GM19193 (cell line): ENCODE measurements at regions not wholly inside any gene's neighbourhood (a gene's known extent, or its start where the extent isn't known, plus 50 kb on each side); places are given as distances from the start of the nearest gene placed in this dataset.

Source experiments
- POLR2A ChIP-seq: IDR thresholded peaks from 4 replicates; pipeline ENCODE4 v1.6.1; 2011; ENCODE audit not compliant: insufficient read depth, insufficient read length; ENCODE audit errors: extremely low read depth

DNA sequence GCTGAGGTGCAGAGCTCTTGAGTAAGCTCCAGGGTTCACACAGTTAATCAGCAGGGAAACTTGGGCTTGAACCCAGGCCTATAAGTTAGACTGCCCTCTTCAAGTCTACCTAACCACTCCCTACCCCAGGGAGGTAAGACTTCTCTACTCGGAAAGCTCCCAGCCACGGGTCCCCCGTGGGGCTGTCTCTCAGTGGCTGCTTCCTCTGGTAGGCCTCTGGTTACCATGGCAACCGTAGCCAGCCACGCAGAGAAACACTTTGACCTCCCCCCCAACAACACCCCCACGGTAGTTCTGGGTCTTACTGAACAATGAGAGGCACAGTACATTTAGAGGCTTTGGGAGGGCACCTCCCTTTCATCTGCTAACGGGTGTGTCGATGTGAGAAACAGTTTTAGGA lies 245.2 kb downstream of the AACS start:
- no peak for TF ChIP-seq POLR2A

DNA sequence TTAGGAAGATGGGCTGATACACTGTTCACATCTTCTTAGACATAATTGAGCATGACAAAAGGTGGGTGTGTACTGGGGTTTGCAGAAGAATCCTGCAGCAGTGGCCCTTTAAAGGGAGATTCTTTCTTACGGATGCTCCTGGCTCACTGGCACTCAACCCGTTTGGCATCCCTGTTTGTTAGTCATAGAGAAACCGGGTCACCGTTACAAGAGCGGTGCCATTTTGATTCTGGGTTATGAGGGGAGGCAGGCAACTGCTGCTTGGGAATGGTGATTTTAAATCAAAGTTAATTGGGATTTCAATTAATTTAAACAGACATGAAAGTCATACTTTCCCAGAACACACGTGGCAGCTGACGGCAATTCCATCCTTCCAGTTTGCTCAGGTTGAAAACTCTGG lies 245.8 kb downstream of the AACS start:
- TF ChIP-seq POLR2A = no peak

GRCh38 chr12:125312471-125312870 lies 247.2 kb downstream of the AACS start:
- no peak for TF ChIP-seq POLR2A

DNA sequence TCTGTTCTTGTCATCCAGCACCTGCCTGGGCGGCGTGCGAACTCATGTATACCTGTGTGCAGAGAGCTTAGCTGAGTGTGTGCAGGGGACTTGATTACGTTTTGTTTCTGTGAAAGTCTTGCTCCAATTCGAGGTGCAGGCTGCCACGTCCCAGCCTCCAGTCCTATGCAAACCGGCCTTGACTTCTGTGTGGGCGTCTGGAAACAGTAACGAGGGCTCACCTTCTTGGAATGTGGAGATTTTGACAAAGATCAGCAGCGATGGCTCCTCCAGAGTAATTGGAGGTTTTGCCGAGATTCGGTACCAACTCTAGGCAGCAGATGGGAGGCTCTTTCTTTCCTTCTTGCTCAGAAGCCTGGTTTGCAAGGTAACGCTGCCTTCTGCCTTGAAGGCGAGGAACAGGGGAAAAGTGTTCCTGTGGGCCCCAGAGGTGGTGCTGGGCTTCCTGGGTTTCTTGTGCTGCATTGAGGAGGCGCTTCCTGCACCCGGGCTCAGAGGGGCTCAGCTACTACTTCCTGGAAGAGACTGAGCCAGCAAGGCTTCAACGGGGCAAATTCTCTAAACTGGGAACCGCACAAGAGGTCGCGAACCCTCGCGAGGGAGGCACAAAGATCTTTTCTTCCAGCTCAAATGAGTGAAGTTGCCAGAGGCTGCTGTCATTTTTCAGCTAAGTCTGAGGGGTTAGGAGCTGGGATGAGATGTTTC lies 249.0 kb downstream of the AACS start:
- no peak for TF ChIP-seq POLR2A

GRCh38 chr12:125315771-125316170 lies 250.5 kb downstream of the AACS start:
- TF ChIP-seq POLR2A = no peak

DNA sequence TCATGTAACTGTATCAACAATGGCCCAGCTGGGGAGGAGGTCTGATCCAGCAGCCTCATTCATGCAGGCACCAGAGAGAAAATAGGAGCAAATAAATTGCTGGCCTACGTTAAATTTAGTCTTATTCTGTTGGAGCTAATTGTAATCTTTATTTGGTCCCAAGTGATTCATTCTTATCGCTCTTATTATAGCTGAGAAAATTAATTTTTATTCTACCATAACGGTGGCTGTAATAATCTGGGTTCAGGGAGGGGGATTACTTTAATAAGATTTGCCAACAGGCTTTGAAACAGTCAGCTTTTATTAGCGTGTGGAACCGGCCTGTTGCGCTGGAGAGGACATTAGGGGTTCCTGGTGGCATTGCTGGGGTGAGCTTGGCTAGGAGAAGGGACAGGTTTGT lies 254.9 kb downstream of the AACS start:
- no peak for TF ChIP-seq POLR2A

DNA sequence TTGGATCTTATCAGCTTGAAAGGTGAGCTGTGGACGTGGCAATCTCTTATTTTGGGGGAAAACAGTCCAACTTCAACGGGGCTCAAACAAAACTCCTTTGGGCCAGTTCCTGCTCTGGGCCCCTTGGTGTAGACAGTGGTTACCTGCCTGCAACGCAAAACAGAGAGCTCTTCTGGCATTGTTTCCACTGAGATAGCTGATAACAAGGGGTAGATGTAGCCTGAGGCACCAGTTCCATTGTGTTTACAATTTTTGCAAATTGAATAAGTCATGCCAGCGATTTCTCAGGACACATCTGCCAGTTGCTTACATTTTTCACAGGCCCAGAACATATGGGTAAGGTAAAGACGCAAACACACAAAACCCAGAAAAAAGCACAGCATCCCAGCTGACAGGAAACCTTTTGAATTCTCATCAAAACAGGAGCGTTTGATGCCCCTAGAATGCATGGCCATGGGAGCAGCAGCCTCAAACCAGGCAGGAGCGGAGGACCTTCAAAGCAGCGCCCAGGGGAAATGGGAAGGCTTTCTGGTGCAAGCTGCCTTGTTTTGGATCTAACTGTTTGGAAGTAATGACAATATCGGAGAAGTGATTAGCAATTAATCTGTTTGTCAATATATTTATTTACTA lies 259.7 kb downstream of the AACS start:
- no peak for TF ChIP-seq POLR2A

DNA sequence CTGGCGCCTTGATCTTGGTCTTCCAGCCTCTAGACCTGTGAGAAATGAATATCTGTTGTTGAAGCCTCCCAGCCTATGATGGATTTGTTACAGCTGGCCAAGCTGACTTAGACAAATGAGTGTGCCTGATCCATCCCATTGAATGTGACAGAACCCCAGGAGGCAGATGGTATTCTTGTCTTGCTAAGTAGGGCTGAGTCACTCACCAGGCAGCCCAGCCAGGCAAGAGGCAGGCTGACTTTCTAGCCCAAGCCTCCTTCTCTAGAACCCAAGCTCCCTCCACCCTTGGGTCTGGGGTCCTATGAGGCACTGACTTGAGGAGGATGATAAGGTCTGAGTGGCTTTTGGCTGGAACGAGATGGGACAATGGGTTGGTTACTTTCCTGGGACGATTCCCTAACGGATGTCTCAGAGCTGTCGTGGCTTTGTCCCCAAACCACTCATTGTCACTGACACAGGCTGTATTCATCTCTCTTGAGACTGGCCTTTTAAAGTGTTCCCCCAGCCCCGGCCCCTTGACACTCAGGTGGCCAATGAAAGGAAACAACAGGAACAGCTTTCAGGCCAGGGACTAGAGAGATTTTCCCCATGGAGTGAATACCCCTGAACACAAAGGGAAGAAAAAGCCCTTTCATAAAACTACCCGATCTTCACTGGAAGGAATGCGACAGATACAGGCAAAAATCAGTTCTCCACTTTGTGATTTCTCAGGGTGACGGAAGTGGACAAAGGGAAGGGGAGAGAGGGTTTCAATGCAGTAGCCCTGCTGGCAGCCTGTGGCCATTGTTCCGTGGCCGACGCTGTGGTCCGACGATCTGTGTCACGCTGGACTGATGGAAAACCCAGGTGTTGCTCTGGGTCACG lies 264.2 kb downstream of the AACS start:
- TF ChIP-seq POLR2A = no peak

DNA sequence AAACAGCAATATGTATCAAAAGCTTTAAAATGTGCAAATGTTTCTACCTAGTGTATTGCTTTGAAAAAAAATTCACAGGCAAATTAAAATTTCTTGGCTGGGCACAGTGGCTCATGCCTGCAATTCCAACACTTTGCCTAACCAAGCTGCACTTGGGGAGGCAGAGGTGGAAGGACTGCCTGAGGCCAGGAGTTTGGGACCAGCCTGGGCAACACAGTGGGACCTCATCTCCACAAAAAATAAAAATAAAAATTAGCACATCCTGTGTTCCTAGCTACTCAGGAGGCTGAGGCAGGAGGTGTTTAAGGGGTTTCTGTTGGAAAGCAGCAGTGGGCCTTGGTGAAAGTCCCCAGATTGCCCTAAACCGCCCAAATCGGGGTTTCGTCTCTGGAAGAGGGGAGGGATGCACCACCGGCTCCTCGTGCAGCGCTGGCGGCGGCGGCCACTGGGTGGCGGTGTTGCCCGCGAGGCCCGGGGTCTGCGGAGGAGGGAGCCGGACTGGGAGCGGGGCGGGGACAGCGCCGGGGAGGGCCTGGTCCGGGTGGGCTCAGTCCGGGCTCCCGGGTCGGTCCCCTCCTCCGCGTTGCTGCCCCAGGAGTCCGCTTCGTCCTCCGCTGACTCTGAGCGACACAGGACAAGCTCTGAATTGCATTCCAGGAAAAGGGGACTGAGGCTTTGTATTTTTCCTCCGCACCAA lies 265.6 kb downstream of the AACS start:
- no peak for TF ChIP-seq POLR2A

DNA sequence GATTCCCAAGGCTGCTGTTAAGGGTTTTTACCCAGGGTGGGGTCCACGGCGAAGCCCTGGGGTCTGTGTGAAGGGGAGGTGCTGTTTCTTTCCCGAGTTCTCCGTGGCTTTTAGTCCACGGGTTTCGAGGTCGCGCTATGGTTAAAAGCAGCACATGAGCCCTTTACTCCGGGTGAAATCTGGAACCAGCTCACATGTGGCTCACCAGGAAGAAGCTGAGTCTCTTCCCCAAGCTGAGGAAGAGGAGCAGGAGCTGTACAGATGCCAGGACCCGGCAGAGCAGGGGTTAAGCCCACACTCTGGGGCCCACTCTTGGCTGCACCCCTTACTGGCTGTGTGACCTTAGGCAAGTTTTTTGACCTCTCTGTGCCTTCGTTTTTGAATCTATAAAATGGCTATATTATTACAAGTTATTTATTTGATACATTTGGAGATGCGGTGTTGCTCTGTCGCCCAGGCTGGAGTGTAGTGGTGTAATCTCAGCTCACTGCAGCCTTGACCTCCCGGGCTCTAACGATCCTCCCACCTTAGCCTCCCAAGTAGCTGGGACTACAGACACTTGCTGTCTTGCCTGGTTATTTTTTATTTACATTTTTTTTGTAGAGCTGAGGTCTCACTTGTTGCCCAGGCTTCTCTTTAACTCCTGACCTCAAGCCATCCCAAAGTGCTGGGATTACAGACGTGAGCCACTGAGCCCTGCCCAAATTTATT lies 266.3 kb downstream of the AACS start:
- TF ChIP-seq POLR2A = no peak

DNA sequence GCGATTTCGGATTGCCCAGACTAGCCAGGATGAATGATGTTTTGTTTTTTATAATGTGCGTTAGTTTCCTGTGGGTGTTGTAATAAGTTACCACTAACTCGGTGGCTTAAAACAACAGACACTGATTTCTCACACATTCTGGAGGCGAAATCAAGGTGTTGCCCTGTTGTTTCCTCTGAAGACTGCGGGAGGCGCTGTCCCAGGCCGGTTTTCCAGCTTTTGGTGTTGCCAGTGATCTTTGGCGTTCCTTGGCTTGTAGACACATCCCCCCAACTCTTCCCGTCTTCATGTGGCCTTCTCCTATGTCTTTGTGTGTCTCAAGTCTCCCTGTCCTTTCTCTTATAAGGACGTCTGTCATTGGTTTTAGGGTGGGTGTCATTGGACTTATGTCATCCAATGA lies 267.7 kb downstream of the AACS start:
- no peak for TF ChIP-seq POLR2A

DNA sequence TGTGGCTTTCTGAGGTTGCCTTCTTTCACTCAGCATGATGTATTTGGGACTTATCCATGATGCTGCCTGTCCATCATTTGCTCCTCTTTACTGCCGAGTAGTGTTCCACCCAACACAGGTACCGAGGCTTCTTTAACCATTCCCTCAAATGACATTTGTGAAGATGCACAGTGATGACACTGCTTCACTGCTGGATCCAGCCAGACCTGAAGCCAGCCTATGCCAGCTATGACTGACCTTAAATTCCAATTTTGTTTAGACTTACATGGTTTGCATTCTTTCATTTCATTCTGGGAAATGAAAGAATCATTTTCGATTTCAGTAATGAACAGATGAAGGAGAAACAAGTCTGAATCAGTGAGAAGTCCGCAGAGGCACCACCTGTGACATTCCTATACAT lies 271.0 kb downstream of the AACS start:
- no peak for TF ChIP-seq POLR2A

- no peak for TF ChIP-seq POLR2A
Observed at GRCh38 chr12:125340791-125341190, 275.6 kb downstream of the AACS start.

DNA sequence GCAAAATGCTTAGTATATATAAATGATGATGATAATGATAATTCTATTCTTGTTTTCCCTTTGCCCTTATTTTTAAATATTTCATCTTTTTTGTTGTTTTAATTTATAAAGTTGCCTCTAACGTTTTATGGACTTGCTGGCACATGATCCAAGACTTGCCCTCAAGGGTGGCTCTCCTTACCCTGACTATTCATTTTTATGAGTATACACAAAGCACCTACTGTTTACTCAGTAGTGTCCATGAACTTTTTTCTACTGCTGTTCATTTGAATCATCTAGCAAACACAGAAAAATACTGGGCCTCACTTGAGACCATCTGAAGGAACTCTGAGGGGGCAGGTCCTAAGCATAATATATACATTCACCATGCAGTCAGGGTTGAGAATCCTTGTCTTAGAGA lies 276.2 kb downstream of the AACS start:
- TF ChIP-seq POLR2A = no peak
